ENCODE measurements at regions not wholly inside any gene's neighbourhood (a gene's known extent, or its start where the extent isn't known, plus 50 kb on each side); places are given as distances from the start of the nearest gene placed in this dataset.

GRCh38 chr12:25755971-25756260, 202.6 kb upstream of the RASSF8 start:
- no peak for TF ChIP-seq POLR2A (IDR thresholded peaks at IDR 0.05; ENCODE audit: low read depth)
- no peak for TF ChIP-seq EP300 (IDR thresholded peaks at IDR 0.05)

All from esophagus muscularis mucosa (tissue), 2 donors.